HepG2 (cell line): ENCODE measurements at regions not wholly inside any gene's neighbourhood (a gene's known extent, or its start where the extent isn't known, plus 50 kb on each side); places are given as distances from the start of the nearest gene placed in this dataset.
A peak's percentile ranks its signal among the peaks of the same experiment; 100 is the strongest.

Experiments
- ATAC-seq: fragments of 200-7000 bp; cut with Tn5 transposase; 3 replicates; pipeline ENCODE4 v1.9.1; 2020; ENCODE audit warnings: mild to moderate bottlenecking, moderate library complexity
- BruUV-seq: library from RNA; stranded (reverse); fragments of 400-500 nt; replicated peaks from 2 replicates; lab custom pipeline; 2021; lab: Mats Ljungman, UMichigan
- CTCF ChIA-PET: fragments of 300-600 bp; formaldehyde crosslinking; extraction: SDS; loops from one replicate; lab custom pipeline; 2021; ENCODE audit warnings: low total read pairs, inconsistent platforms, low intra/inter-chr PET ratio; lab: Yijun Ruan, JAX
- POLR2A ChIA-PET: fragments of 350-600 bp; sonication (Branson Sonifier 250); formaldehyde crosslinking; loops from one replicate; lab custom pipeline; 2020; ENCODE audit warnings: antibody characterized with exemption, inconsistent platforms; lab: Yijun Ruan, JAX
- DNase-seq: peaks from one replicate; pipeline ENCODE4 v3.0.0-alpha.2; 2015; ENCODE audit warnings: low spot score
- FAIRE-seq: peaks from 3 replicates; lab custom pipeline; 2011; peaks lifted over from hg19 to GRCh38; lab: Jason Lieb, UNC
- H2AFZ ChIP-seq: one replicate; pipeline ENCODE4 v1.6.1; 2011; ENCODE audit warnings: low read length, inconsistent platforms
- H3K27ac ChIP-seq: fragments of 300-600 bp; 3 replicates; pipeline ENCODE4 v1.8.0; 2011; ENCODE audit warnings: mixed run types, mild to moderate bottlenecking, mixed read lengths, low read length, inconsistent platforms; ENCODE audit not compliant: insufficient read depth; ENCODE audit errors: extremely low read length
- H3K27me3 ChIP-seq, 2 experiments: fragments of 200-600 bp in 1 of 2; 2 replicates in 1 of 2; 3 replicates in 1 of 2; pipeline versions ENCODE4 v1.6.0 to v1.8.0; 2011; ENCODE audit warnings: low read length in 2 of 2, mild to moderate bottlenecking in 2 of 2, moderate library complexity in 2 of 2, inconsistent platforms in 1 of 2; ENCODE audit not compliant: insufficient read depth in 2 of 2, control insufficient read depth in 1 of 2
- H3K36me3 ChIP-seq, 2 experiments: fragments of 200-600 bp in 1 of 2; replicated peaks in 1 of 2; 2 replicates in 1 of 2; 3 replicates in 1 of 2; pipeline versions ENCODE4 v1.5.1 to v1.8.0; 2011; ENCODE audit warnings: low read length in 2 of 2, inconsistent platforms in 1 of 2; ENCODE audit not compliant: insufficient read depth in 2 of 2, control insufficient read depth in 1 of 2
- H3K4me1 ChIP-seq: 2 replicates; pipeline ENCODE4 v1.5.1; 2012; ENCODE audit warnings: low read length, inconsistent platforms; ENCODE audit not compliant: insufficient read depth
- H3K4me2 ChIP-seq: 2 replicates; pipeline ENCODE4 v1.6.0; 2011; ENCODE audit warnings: low read depth, low read length, inconsistent platforms
- H3K4me3 ChIP-seq, 3 experiments: fragments of 200-600 bp in 1 of 3; sonication (generic), shearing (Covaris generic) in 1 of 3; replicated peaks in 1 of 3; 2 replicates each; pipeline ENCODE4 v1.5.1; 2011 to 2016; ENCODE audit warnings: low read length in 3 of 3, inconsistent platforms in 2 of 3, low read depth in 2 of 3, mild to moderate bottlenecking in 2 of 3, control low read depth in 1 of 3, mixed read lengths in 1 of 3; ENCODE audit not compliant: insufficient read depth in 1 of 3
- H3K79me2 ChIP-seq: one replicate; pipeline ENCODE4 v1.6.1; 2011; ENCODE audit warnings: low read length, inconsistent platforms; ENCODE audit not compliant: insufficient read depth
- H3K9ac ChIP-seq: 2 replicates; pipeline ENCODE4 v1.6.0; 2011; ENCODE audit warnings: mild to moderate bottlenecking, low read depth, low read length, inconsistent platforms; ENCODE audit not compliant: insufficient read depth
- H3K9me3 ChIP-seq: 2 replicates; pipeline ENCODE4 v1.5.1; 2012; ENCODE audit warnings: mild to moderate bottlenecking, low read length
- H4K20me1 ChIP-seq: 2 replicates; pipeline ENCODE4 v1.6.0; 2011; ENCODE audit warnings: inconsistent platforms, mild to moderate bottlenecking, low read length, moderate library complexity; ENCODE audit not compliant: insufficient read depth
- ATAD3A ChIP-seq: sonication (generic); formaldehyde crosslinking; IDR thresholded peaks from 2 replicates; pipeline ENCODE4 v1.4.0; 2020; ENCODE audit warnings: missing genetic modification reagents
- CEBPB ChIP-seq: IDR thresholded peaks from 2 replicates; pipeline ENCODE4 v1.6.1; 2011; ENCODE audit warnings: low read depth, low read length, improper control_type of control experiment, borderline replicate concordance
- HOXA9 ChIP-seq: sonication (generic); formaldehyde crosslinking; IDR thresholded peaks from 2 replicates; pipeline ENCODE4 v1.8.1; 2022; ENCODE audit warnings: missing genetic modification reagents, mild to moderate bottlenecking, moderate library complexity, borderline replicate concordance
- NFE2L2 ChIP-seq: fragments of 150-350 bp; IDR thresholded peaks from 2 replicates; pipeline ENCODE4 v1.6.1; 2014; ENCODE audit warnings: low read length
- SRF ChIP-seq: IDR thresholded peaks from 2 replicates; pipeline ENCODE4 v1.6.1; 2011; ENCODE audit warnings: mild to moderate bottlenecking, low read depth, low read length, moderate library complexity
- SRSF1 ChIP-seq: fragments of 200-400 bp; formaldehyde crosslinking; optimal IDR thresholded peaks from 2 replicates; pipeline ENCODE3; 2017; ENCODE audit warnings: mild to moderate bottlenecking, low read depth, low read length, moderate library complexity
- ZFP41 ChIP-seq: sonication (generic); formaldehyde crosslinking; IDR thresholded peaks from 2 replicates; pipeline ENCODE4 v1.4.0; 2020; ENCODE audit warnings: mild to moderate bottlenecking, missing genetic modification reagents, borderline replicate concordance
- ZFP62 ChIP-seq: sonication (generic); formaldehyde crosslinking; IDR thresholded peaks from 2 replicates; pipeline ENCODE4 v1.4.0; 2020; ENCODE audit warnings: missing genetic modification reagents
- ZNF33B ChIP-seq: sonication (generic); formaldehyde crosslinking; IDR thresholded peaks from 2 replicates; pipeline ENCODE4 v1.5.1; 2020; ENCODE audit warnings: mild to moderate bottlenecking, missing genetic modification reagents
- ZNF816 ChIP-seq: sonication (generic); formaldehyde crosslinking; IDR thresholded peaks from 2 replicates; pipeline ENCODE4 v1.8.0; 2022; ENCODE audit warnings: missing genetic modification reagents, mild to moderate bottlenecking, borderline replicate concordance
- WGBS: methylation state at CpG from one replicate; pipeline ENCODE4 v1.1.6; 2017; ENCODE audit warnings: low lambda C conversion rate; 5-methylcytosine and 5-hydroxymethylcytosine counted together
- in situ Hi-C: cut with HindIII; loops from 2 replicates; pipeline ENCODE4 v1.10.0; 2017; ENCODE audit warnings: low pct_unique_long_range_greater_than_20kb; ENCODE audit not compliant: extremely low pct_ligation_motif_present
- intact Hi-C: fragments of 100-400 bp; cut with micrococcal nuclease; formaldehyde crosslinking; loops from one replicate; pipeline ENCODE4 v1.10.0; 2022; ENCODE audit not compliant: unreplicated experiment

DNA sequence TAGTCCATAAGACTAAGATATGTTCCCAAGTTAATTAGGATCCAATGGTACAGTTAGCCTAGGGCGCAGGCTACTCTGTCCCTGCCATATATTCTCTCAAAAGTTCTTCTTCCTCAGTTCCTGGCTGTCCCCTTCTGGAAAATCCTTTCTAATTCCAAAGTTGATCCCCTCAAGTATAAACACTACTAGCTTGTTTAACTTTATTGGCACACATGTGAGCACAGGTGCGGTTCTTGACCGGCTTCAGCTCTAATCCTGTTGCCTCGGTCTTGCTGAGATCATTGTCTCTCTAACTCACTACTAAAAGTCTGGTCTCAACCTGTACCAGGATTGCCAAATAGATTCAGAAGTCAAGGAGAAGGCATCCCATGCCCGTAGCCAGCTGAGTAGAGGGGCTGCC, 89.0 kb downstream of the SEMA4F start (continued):
- TF ChIP-seq ZFP62 (CRISPR knock-in tag): no peak
- no peak for TF ChIP-seq NFE2L2

DNA sequence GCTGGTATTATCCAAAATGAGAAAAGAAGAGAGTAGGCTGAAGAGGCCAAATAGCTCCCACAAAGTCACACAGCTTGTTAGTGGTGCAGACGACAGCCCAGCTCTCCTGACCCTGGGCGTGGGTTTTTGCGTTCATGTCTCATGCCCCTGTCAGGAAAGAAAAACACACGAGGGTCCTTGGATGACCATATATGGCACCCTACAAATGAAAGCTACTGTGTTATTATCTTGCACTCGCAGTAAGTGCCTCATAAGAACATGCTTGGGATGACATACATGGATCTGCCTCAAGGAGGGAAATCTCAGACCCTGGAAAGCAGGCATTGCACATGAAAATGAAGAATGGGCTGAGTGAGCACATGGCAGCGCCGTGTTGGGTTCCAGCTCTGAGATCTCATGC, 89.7 kb downstream of the SEMA4F start:
- no peaks in the 10 kb centered on the region for H3K79me2 ChIP-seq
- no peak overlapping the region for H3K9ac ChIP-seq
- POLR2A ChIA-PET: interaction anchor here (1.0 to 1.9 kb wide), 2 partner anchors 13 to 21 kb away, joined by 3 to 8 read pairs; no protein-coding TSS in a partner anchor
- WGBS: 43% methylated on average over 7 of the region's 7 CpGs
- no peaks in the 10 kb centered on the region for H3K36me3 ChIP-seq
- peaks cover 2 to 37% of the 10 kb centered on the region in 2 experiments; a peak in 4 of 5 replicates for H3K27me3 ChIP-seq
- ATAC-seq: no peak
- TF ChIP-seq SRF (peak; percentile 60; the same call in 1 of the 2 replicates), ZFP41 (CRISPR knock-in tag) (no peak), HOXA9 (CRISPR knock-in tag) (no peak), SRSF1 (no peak), ZNF33B (CRISPR knock-in tag) (no peak), ATAD3A (CRISPR knock-in tag) (no peak), ZNF816 (no peak), CEBPB (no peak)
- TF ChIP-seq, all 625 proteins: peak for 1
- H4K20me1 ChIP-seq: no peaks in the 10 kb centered on the region
- in situ Hi-C loops (no loop called here), intact Hi-C loops (no loop called here)
- H3K9me3 ChIP-seq: no peaks in the 10 kb centered on the region
- DNase-seq: no peak
- no TSS peak for BruUV-seq
- H3K4me3 ChIP-seq: no peak overlapping the region
- no peak overlapping the region for H3K27ac ChIP-seq
- no peak overlapping the region for H3K4me2 ChIP-seq
- H2AFZ ChIP-seq: no peak overlapping the region
- peaks cover 82% of the 10 kb centered on the region for H3K4me1 ChIP-seq
- FAIRE-seq: no peak
- CTCF ChIA-PET: no interaction called here
